H1 (cell line): ENCODE measurements at regions not wholly inside any gene's neighbourhood (a gene's known extent, or its start where the extent isn't known, plus 50 kb on each side); places are given as distances from the start of the nearest gene placed in this dataset.

Experiments used
- EZH2 ChIP-seq: fragments of 200-600 bp; sonication (generic); IDR thresholded peaks from 2 replicates; pipeline ENCODE4 v1.7.1; 2012; ENCODE audit warnings: low read depth, mild to moderate bottlenecking, moderate library complexity, low read length, inconsistent platforms; ENCODE audit not compliant: severe bottlenecking
- RXRA ChIP-seq: IDR thresholded peaks from 2 replicates; pipeline ENCODE4 v1.6.1; 2011; ENCODE audit warnings: low read depth, mild to moderate bottlenecking, low read length, moderate library complexity; ENCODE audit not compliant: insufficient read depth
- USF2 ChIP-seq: IDR thresholded peaks from 2 replicates; pipeline ENCODE4 v1.6.1; 2011; ENCODE audit warnings: low read length, improper control_type of control experiment

- TF ChIP-seq EZH2, result no peak
- TF ChIP-seq RXRA, result no peak
- TF ChIP-seq USF2, result no peak
Measured at GRCh38 chr10:4763960-4764428, 62.0 kb upstream of the AKR1E2 start.
